ENCODE measurements at regions not wholly inside any gene's neighbourhood (a gene's known extent, or its start where the extent isn't known, plus 50 kb on each side); places are given as distances from the start of the nearest gene placed in this dataset.
"Not testable (repeated sequence)": the region's sequence is repeated elsewhere in the genome, so short reads cannot be mapped to it uniquely, and the experiment has no call there.

GRCh38 chr7:91694351-91694841 is 186.1 kb downstream of the MTERF1 start:
- DNase-seq, result no peak

DNA sequence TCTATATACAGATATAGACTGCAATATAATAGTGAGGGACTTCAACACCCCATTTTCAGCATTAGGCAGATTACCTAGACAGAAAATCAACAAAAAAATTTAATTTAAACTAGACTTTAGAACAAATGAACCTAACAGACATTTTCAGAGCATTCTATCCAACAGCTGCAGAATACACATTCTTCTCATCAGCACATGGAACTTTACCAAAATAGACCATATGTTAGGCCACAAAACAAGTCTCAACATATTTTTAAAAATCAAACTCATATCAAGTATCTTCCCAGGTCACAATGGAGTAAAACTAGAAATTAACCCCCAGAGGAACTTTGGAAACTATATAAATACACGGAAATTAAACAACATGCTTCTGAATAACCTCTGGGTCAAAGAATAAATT is 169.6 kb downstream of the MTERF1 start:
- no peak for DNase-seq

- DNase-seq, result no peak
Measured at GRCh38 chr7:91713669-91714068, 166.8 kb downstream of the MTERF1 start.

- no peak for DNase-seq
Measured at GRCh38 chr7:91717681-91718470, 162.6 kb downstream of the MTERF1 start.

DNA sequence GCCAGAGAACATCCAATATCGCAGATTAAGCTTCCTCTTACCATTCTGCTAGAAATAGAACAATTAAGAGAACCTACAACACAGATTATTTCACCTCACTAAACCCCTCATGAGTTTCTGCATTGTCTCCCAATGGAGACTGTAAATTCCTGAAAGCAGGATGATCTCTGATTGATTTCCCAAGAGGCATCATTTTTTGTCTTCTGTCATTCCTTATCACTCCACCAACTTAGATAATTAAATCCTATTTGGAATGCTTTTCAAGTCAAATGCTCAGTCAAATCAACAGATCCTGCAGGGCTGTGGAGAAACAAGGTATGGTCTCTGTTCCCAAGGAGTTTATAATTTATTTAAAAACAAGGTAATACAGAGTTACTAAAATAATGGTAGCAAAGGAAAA is 161.5 kb downstream of the MTERF1 start:
- no peak for DNase-seq

DNA sequence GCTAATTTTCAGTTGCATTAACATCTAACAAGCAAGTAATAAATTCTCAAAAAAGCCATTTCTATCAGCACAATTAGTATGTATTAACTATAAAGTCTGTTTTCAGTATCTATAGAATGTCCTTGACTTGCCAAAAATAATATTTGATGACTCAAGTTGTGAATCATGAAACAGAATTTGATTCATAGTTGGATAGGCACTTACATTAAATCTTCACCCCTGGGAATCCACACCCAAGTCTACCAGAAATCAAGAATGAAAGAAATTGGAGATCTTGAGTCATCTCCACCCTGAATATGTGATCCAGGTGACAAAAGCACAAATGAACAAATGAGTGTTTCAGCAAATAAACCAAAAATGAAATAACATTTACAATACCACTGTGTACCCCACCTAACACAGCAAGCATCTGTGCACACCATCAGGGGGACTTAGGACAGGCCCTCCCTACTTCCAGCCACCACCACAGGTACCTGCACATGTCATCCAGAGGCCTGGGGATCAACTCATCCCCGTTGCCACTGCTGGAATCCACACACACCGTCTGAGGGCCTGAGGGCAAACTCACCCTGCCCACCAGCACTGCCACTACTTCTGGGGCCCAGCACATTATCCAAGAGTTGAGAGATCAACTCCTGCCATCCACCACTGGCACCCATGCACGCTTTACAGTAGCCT is 160.1 kb downstream of the MTERF1 start:
- DNase-seq, result no peak

DNA sequence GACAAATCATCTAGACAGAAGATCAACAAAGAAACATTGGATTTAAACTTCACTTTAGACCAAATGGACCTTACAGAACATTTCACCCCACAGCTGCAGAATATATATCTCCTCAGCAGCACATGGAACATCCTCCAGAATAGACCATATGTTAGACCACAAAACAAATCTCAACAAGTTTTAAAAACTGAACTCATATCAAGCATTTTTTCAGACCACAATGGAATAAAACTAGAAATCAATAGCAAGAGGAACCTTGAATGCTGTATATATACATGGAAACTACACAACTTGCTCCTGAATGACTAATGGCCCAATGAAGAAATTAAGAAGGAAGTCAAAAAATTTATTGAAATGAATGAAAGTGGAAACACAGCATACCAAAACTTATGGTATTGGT is 157.7 kb downstream of the MTERF1 start:
- no peak for DNase-seq

- not testable (repeated sequence) for DNase-seq
Measured at GRCh38 chr7:91729046-91729445, 151.5 kb downstream of the MTERF1 start.

GRCh38 chr7:91731976-91732375 is 148.5 kb downstream of the MTERF1 start:
- no peak for DNase-seq

- no peak for DNase-seq
Measured at GRCh38 chr7:91749418-91749817, 131.1 kb downstream of the MTERF1 start.

- no peak for DNase-seq
Measured at GRCh38 chr7:91750091-91750490, 130.4 kb downstream of the MTERF1 start.

DNA sequence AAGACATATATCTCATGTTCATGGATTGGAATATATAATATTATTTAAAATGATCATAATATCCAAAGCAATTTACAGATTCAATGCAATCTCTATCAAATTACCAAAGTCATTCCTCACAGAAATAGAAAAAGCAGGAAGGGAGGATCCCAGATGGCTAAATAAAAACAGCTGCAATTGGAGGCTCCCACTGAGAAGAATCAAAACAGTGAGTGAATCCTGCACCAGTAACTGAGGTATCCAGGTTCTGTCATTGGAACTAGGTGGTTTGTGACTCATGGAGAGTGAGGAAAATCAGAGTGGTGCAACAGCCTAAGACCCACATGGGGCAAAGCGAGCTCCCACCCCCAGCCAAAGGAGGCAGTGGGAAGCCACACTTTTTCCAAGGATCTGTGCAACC is 128.4 kb downstream of the MTERF1 start:
- DNase-seq, result no peak

- not testable (repeated sequence) for DNase-seq
Measured at GRCh38 chr7:91754280-91754679, 126.2 kb downstream of the MTERF1 start.

DNA sequence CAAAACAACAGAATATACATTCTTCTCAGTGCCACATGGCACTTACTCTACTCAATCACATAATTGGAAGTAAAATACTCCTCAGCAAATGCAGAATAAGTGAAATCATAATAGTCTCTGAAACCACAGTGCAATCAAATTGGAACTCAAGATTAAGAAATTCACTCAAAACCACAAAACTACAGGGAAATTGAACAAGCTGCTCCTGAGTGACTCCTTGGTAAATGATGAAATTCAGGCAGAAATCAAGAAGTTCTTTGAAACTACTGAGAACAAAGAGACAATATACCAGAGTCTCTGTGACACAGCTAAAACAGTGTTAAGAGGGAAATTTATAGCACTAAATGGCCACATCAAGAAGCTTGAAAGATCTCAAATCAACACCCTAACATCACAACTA is 125.4 kb downstream of the MTERF1 start:
- DNase-seq, result not testable (repeated sequence)

- no peak for DNase-seq
Measured at GRCh38 chr7:91759205-91759863, 121.2 kb downstream of the MTERF1 start.

DNA sequence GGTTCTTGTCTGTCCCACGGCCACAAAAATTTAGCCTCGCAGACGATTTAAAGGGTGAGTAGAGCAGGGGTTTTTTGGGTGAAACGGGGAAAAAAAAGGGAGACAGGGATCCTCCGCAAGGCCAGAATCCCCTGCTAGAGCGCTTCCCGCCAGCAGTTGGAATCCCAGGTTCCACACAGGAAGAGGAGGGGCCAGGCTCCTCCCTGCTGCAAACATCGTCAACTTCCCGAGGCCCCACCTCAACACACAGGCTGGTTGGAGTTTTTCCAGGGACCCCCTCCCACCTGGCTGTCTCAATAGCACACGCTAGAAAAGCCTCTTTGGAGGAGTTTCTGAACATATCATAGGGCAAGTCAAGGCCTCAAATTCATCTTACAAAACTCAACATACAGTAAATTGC is 112.7 kb downstream of the MTERF1 start:
- DNase-seq, result no peak

DNA sequence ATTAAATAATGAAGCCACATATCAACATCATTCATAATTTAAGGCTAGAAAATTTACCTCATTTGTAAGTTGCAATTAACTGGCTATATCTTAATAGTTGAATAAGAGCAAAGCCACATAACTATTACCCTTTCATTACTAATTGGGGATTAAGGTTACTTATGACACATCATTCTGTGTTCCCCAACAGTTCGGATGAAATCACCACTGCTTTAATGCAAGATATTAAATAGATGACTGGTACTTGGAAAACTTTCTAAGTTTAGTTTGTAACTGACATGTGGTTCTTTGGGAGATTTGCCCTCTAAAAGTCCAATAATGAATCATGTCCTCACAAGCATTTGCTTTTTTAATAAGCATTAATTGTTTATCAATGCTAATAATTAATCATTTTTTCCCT is 109.1 kb downstream of the MTERF1 start:
- DNase-seq, result no peak

- DNase-seq, result no peak
Measured at GRCh38 chr7:91771921-91772815, 108.3 kb downstream of the MTERF1 start.

- no peak for DNase-seq
Measured at GRCh38 chr7:91776171-91776570, 104.3 kb downstream of the MTERF1 start.

DNA sequence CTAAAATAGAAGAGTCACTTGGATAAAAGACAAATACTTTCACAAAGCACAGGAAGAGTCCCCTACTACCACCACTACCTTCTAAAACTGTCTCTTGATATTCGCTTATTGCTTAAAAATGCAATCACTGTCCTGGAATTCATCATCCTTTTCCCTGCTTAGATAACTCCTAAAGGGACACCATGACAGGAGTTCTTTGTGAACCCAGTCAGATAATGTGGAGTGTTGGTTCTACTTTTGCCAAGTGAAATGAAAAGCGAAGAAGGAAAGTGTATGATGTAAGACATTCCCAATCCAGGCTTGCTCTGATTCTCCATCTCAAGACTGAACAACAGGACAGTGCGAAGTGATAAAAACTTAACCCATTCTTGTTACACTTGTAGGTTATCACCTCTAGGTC is 103.0 kb downstream of the MTERF1 start:
- no peak for DNase-seq

- no peak for DNase-seq
Measured at GRCh38 chr7:91778416-91778815, 102.1 kb downstream of the MTERF1 start.

GRCh38 chr7:91780521-91780920 is 100.0 kb downstream of the MTERF1 start:
- no peak for DNase-seq

DNA sequence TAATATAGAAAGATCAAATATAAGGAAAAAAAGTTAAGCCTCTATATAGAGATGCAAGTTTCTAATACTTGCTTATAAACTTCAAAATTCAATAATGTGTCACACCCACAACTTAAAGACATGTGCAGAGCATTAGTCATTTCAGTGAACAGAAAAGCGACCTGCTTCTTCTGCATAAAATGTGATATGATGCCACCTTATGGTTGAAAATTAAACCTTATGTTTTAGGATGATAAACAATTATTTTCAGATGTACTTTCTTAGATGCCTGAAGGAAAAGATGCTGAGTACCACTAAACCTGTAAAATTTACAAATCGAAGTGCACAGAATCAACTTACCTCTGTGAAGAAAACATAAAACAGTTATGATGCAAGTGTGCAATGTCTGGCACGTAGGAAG is 96.0 kb downstream of the MTERF1 start:
- peak; percentile 61 for DNase-seq

Measured in hematopoietic multipotent progenitor cell treated with erythropoietin and hydrocortisone succinate and interleukin-3 and kit ligand, for 6 days (in vitro differentiated cells).